ENCODE measurements at regions not wholly inside any gene's neighbourhood (a gene's known extent, or its start where the extent isn't known, plus 50 kb on each side); places are given as distances from the start of the nearest gene placed in this dataset.

DNA sequence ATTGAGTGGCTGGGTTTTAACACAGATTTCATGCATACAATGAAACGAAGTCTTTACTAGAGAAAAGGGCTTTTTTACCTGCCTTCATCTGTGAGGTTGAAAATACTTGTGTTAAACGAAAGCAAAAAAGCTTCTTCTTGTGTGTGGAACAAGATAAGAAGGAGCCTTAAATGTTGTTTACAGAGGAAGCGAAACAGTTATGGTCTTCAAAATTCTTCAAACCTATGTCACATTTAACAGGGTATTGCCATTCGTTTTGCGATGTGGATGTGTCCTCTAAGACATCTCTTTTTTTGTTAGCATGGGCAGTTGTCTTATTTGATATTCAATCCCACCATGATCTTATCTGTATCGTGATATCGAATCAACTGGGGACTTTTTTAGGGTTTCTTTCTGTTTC lies 532.6 kb downstream of the TMEM182 start (continued):
- no peak for TF ChIP-seq KDM4A (IDR thresholded peaks at IDR 0.05; ENCODE audit: low read depth, low read length, severe bottlenecking)
- TF ChIP-seq CHD1 (IDR thresholded peaks at IDR 0.05; ENCODE audit: low read depth, low read length), result no peak
- TF ChIP-seq ZNF274 (IDR thresholded peaks at IDR 0.05; ENCODE audit: borderline replicate concordance, extremely low read depth, low read length), result no peak
